ENCODE measurements at regions not wholly inside any gene's neighbourhood (a gene's known extent, or its start where the extent isn't known, plus 50 kb on each side); places are given as distances from the start of the nearest gene placed in this dataset.

GRCh38 chr3:124425972-124426371, 304.3 kb upstream of the UMPS start:
- ChIA-PET POLR2A (no interaction called here), CTCF (interaction anchor here (1.1 to 1.3 kb wide), 2 partner anchors 14 to 19 kb away, joined by 3 to 4 read pairs; no protein-coding TSS in a partner anchor)
- DNase-seq (ENCODE audit: extremely low spot score): no peak
- no peak for TF ChIP-seq CTCF (IDR thresholded peaks at IDR 0.05; ENCODE audit: control extremely low read depth, extremely low read depth, low read depth, missing control alignments)

DNA sequence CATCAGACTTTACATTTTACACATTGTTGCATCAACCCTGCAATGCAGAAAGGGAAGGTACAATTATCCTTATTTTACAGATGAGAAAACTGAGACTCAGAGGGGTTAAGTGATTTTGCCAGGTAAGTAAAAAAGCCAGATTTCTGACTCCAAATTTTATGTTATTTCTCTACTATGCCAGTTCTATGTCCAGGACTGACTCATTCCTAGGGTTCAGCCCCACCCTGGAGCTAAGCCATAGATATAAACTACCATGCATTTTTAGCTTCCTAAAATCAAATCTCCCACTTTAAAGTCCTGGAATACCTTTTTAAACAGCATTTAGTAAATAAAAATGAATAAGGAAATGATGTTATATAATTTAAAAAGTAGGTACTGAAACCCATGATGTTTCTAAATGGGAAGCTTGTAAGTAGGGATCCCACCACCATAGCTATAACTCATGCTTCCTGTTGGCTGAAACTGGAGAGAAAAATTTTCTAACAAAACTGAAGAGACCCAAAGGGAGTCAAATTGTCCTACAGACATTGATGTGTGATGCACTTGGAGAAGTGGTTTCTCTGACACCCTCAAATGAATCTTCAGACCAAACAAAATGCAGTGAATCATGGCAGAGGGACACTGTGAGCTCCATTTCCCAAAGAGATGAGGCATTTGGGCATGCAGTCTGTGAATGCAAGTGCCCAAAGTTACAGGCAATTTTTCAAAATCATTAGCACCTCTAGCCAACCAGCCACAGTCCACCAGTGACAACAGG, 301.7 kb upstream of the UMPS start:
- ChIA-PET POLR2A (no interaction called here), CTCF (interaction anchor here (0.8 to 1.4 kb wide), 5 partner anchors 11 to 184 kb away, joined by 3 to 5 read pairs (median 3); no protein-coding TSS in a partner anchor)
- TF ChIP-seq CTCF (IDR thresholded peaks at IDR 0.05; ENCODE audit: control extremely low read depth, extremely low read depth, low read depth, missing control alignments): no peak
- DNase-seq (ENCODE audit: extremely low spot score): no peak

- POLR2A ChIA-PET: no interaction called here
- no peak for DNase-seq (ENCODE audit: extremely low spot score)
- TF ChIP-seq CTCF (IDR thresholded peaks at IDR 0.05; ENCODE audit: control extremely low read depth, extremely low read depth, low read depth, missing control alignments): no peak
Observed at GRCh38 chr3:124429129-124429815, 301.0 kb upstream of the UMPS start.

DNA sequence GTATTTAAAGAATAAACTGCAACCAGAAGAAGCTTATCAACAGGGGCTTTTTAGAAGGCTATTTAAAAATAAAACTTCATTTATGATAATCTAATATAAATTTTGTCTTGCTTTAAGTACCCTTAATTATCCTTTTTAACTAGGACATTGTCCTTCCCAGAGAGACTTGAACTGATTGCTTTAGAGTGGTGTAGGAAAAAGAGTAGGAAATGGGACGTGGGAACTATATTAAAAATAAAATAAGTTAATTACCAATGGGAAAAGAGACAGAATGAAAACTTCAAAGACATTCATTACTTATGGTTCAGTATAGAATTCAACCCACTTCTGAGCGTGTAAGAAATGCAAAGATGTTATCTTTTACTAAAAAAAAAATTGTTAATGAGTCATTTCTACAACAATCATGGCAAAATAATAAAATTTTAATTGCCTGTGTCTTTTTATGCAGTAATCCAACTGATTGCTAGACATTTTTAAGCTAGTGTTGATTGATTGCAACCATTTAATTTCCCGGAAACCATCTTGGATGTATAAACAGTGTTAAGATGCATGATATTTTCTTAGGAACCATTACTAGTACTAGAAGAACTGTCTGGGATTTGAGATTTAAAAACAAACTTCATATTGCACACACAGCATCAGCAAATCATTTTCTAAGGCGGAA, 298.8 kb upstream of the UMPS start:
- no peak for TF ChIP-seq CTCF (IDR thresholded peaks at IDR 0.05; ENCODE audit: control extremely low read depth, extremely low read depth, low read depth, missing control alignments)
- POLR2A ChIA-PET: no interaction called here
- CTCF ChIA-PET: interaction anchor here (1.2 kb wide), 1 partner anchor 28 kb away, joined by 3 read pairs; no protein-coding TSS in a partner anchor
- no peak for DNase-seq (ENCODE audit: extremely low spot score)

More at GRCh38 chr3:124429129-124429815, 301.0 kb upstream of the UMPS start:
- CTCF ChIA-PET: interaction anchor here (0.9 to 1.4 kb wide), 3 partner anchors 10 to 18 kb away, joined by 3 to 5 read pairs (median 4); no protein-coding TSS in a partner anchor

DNA sequence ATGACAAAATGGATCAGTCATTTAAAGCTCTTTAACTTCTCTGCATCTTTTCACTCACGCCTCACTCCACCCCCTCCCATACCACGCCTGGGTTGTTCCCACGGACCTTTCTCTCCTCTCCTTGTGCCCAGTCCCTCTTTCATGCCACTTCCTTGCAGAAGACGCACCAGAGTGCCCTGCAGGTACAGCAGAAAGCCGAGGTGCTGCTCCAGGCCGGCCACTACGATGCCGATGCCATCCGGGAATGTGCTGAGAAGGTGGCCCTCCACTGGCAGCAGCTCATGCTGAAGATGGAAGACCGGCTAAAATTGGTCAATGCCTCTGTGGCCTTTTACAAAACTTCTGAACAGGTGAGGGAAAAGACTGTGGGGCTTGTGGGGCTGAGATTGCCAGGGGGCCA, 296.1 kb upstream of the UMPS start:
- POLR2A ChIA-PET: no interaction called here
- DNase-seq (ENCODE audit: extremely low spot score): no peak
- TF ChIP-seq CTCF (IDR thresholded peaks at IDR 0.05; ENCODE audit: control extremely low read depth, extremely low read depth, low read depth, missing control alignments): no peak
- CTCF ChIA-PET: interaction anchor here (1.0 to 1.4 kb wide), 4 partner anchors 10 to 1321 kb away, joined by 3 read pairs; no protein-coding TSS in a partner anchor

DNA sequence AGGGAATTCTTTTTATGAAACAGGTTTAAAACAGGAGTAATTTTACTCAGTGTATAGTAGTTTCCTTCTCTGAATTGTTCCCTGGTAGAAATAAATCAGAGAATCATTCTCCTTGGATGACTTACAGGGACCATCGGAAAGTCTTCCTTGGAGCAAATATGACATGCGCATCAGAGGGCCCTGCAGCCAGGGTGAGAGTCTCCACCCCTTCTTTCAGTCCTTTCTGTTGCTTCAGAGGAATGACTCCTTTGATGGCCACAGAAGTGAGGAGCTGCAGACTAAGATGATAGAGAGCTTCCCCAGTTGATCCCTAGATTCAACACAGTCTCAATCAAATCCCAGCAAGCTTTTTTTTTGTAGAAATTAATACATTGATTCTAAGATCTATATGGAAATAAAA, 294.8 kb upstream of the UMPS start:
- POLR2A ChIA-PET: no interaction called here
- CTCF ChIA-PET: no interaction called here

More for the DNA sequence above, 294.8 kb upstream of the UMPS start:
- TF ChIP-seq CTCF (IDR thresholded peaks at IDR 0.05; ENCODE audit: control extremely low read depth, extremely low read depth, low read depth, missing control alignments): no peak
- DNase-seq (ENCODE audit: extremely low spot score): no peak

Measured in GM10248 (cell line).